Stimulated activated CD8-positive, alpha-beta memory T cell treated with anti-CD3 and anti-CD28 coated beads, Interleukin-7, amount 100 ng/mL, for 24 hours (primary cell): ENCODE measurements at regions not wholly inside any gene's neighbourhood (a gene's known extent, or its start where the extent isn't known, plus 50 kb on each side); places are given as distances from the start of the nearest gene placed in this dataset.

ENCODE experiments used
- DNase-seq: peaks from one replicate; pipeline ENCODE4 v3.0.0-alpha.2; 2020; ENCODE audit warnings: low read depth

DNA sequence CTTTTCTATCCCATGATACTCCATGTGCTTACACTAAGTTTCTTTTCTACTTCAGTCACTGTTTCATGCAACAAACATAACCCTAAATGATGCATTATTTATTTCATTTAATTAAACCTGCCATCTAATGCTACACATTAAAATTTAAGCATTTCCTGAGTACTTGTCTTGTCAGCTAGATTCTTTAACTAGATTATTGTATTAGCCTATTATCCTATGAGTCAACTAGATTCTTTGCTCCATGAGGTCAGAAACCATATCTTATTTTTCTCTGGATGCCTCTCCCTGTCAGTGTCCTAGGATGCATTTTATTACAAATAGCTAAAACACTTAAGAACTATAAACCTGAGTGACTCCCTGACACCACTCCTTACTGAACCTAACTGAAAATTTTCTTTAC lies 652.4 kb downstream of the SLC4A3 start:
- DNase-seq, result no peak

DNA sequence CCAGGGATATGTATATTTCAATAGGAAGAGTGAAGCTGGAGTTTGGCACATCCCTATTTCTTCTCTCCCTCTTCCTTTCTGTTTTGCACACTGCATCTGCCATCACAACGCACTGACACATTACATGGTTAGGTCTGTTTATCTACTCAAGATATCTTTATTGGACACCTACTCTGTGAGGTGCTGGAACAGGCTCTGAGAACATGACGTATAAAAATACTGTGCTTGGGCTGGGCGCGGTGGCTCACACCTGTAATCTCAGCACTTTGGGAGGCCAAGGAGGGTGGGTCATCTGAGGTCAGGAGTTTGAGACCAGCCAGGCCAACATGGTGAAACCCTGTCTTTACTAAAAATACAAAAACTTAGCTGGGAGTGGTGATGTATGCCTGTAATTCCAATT lies 653.3 kb downstream of the SLC4A3 start:
- no peak for DNase-seq

GRCh38 chr2:220281771-220282170 lies 654.3 kb downstream of the SLC4A3 start:
- no peak for DNase-seq

DNA sequence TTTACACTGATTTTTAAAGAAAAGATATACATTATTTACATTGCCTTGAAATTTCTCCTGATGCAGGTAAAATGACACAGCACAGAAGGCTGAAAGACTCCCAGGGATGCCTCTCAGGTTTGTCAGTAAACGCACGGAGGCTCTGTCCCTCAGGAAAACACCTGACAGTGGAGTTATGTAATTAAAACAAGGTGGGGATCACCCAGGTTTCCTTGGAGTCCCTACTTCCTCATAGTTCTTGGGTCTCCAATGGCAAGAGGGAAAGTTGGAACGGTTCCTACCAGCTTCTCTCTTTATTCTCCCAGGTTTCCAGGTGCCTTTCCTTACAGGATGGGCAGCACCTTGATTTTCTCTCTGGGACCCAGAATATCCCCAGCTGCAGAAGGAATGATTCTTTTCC lies 654.8 kb downstream of the SLC4A3 start:
- no peak for DNase-seq

- no peak for DNase-seq
Measured at GRCh38 chr2:220293966-220294365, 666.5 kb downstream of the SLC4A3 start.

GRCh38 chr2:220296174-220296573 lies 668.7 kb downstream of the SLC4A3 start:
- no peak for DNase-seq

DNA sequence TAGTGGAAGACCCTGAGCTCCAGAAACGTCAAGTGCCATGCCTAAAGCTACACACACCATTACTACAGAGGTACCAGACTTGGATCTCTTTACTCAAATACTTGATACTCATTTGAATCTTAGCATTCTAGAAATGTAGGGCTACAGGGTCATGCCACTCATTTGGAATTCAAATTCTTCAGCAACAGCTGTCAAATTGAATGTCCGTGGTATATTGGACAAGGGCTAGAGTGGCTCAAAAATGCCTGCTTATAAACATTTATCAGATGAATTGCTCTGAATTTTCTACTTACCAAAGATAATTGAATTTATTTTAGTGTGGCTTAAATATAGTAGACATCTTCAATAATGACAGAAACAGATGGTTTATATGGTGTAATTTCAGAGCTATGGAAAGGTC lies 669.7 kb downstream of the SLC4A3 start:
- no peak for DNase-seq

DNA sequence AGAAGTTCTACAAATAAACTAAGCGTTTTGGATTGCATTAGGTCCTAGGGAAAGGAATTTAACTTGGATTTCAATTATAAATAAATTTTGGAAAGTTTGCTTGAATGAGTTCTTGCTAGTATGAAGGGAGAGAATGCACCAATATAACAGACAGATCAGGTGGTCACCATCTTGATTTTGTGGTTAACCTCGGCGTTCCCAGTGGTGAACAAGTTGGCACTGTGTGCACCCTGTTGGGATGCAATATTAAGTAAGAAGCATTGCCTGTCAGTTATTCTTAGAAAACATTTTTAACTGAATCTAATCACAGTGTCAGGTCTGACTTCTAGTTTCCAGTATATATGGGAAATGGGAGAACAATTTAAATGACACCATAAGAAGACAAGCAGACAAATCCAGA lies 673.4 kb downstream of the SLC4A3 start:
- no peak for DNase-seq

GRCh38 chr2:220302756-220303155 lies 675.3 kb downstream of the SLC4A3 start:
- no peak for DNase-seq

DNA sequence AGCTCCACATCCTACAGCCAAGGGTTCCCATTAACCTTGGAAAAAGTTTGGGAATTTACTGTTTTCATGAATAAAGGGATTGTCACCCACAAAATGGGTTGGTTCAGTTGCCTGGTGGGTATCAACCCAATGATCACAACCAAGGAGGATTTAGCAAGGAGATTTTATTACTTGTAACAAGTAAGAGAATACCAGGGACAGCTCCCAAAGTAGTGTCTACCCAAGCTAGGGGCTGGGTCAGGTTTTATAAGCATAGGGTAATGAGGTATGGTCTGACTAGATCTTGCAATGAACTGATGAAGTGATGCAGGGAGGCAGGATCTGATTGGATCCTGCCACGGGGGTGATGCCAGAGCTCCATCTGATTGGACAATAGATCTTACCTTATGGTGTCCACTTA lies 681.8 kb downstream of the SLC4A3 start:
- DNase-seq, result no peak

DNA sequence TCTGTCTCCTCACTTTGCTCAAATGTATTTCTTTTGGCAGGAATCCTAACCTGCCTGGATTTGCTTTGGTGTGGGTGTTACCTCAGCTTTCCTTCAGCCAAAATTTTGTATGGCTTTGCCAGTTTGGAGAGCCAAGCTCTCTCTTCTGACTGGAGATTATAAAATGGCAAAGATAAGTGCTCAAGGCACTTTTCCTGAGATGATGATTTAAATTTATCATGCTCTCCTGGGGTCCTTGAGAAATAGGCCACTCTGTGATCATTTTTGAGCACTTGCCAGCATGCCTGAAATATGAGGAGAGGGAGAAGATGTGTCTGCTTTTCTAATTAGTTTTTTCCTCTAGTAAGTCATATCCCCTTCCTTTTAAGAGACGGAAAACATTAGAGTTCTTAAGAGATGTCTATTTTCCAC lies 683.0 kb downstream of the SLC4A3 start:
- no peak for DNase-seq

- DNase-seq, result no peak
Measured at GRCh38 chr2:220315098-220315823, 687.8 kb downstream of the SLC4A3 start.

DNA sequence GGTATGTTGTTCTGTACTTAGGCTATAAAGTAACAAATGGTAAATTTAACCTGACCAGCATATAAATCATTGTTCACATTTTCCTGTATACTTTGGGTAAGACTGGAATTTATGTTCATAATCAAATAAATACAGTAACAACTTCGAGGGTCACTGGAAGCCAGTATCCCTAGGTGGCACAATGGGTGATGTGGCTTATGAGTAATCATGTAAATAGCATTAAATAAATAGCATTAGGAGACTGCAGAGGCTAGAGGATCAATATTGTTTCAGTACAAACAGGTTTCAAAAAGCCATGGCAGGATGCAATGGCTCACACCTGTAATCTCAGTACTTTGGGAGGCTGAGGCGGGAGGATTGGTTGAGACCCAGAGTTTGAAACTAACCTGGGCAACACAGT lies 690.6 kb downstream of the SLC4A3 start:
- no peak for DNase-seq

- no peak for DNase-seq
Measured at GRCh38 chr2:220318508-220318907, 691.1 kb downstream of the SLC4A3 start.

GRCh38 chr2:220320326-220320725 lies 692.9 kb downstream of the SLC4A3 start:
- DNase-seq, result no peak

DNA sequence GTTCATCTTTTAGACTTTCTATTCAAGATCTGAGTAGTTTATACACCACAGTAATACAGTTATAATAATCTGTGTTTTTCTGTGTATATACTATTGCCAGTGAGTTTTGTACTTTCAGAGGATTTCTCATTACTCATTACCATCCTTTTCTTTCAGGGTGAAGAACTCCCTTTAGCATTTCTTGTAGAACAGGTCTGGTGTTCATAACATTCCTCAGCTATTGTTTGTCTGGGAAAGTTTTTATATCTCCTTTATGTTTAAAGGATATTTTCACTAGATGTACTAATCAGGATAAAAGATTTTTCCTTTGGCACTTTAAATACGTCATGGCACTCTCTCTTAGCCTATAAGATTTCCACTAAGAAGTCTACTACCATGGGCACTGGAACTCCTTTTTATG lies 705.5 kb downstream of the SLC4A3 start:
- DNase-seq, result no peak

GRCh38 chr2:220334210-220334609 lies 706.8 kb downstream of the SLC4A3 start:
- no peak for DNase-seq

- no peak for DNase-seq
Measured at GRCh38 chr2:220334871-220335590, 707.6 kb downstream of the SLC4A3 start.

- DNase-seq, result no peak
Measured at GRCh38 chr2:220335591-220335915, 708.1 kb downstream of the SLC4A3 start.

DNA sequence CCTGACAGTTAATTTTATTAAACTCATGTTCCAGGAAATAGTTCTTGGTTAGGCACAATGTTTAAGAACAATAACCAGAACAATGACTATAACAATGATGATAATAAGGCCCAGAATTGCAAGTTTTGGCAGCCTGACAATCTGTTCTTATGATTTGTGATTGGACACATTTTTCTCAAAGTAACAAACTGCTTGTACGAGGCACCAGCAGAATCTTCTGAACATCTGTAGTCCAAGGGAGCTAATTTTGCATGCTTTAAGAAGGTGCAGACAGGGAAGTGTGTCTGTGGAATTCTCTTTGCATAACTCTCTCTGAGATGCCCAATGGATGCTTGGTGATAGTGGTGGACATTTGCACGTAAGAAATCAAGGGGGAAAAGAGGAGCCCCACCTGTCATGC lies 709.3 kb downstream of the SLC4A3 start:
- no peak for DNase-seq

DNA sequence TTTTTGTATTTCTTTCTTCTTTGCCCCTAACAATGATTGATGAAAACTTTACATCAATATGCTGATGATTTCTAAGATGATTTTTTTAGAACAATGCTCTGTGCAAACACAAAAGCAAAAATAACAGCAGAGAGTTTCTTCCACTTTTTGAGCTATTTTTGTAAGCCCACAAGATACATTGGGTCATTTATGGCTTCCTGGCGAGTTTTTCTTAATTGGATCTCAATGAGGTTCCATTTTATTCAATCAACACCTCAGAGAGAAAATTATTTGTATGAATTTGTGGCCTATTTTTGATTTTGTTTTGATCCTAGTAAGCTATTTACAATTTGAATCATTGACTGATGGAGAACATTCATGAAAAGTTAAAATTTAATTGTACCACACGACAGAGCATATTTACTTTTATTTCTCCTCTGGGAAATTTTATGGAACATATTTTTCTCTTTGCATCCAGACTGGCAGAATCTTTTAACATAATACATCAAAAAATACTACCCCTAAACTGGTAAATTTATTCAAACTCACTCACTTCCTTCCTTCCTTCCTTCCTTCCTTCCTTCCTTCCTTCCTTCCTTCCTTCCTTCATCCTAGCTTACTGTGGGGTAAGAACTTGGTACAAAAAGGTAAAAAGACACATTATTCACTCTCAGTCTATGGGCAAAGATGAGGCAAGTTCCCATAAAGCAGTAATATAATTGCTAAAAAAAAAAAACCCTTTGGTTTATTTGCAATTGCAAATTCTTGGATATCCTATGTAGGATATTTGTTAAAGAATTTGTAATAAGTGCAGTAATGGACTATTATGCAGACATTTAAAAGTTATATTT lies 710.4 kb downstream of the SLC4A3 start:
- no peak for DNase-seq

DNA sequence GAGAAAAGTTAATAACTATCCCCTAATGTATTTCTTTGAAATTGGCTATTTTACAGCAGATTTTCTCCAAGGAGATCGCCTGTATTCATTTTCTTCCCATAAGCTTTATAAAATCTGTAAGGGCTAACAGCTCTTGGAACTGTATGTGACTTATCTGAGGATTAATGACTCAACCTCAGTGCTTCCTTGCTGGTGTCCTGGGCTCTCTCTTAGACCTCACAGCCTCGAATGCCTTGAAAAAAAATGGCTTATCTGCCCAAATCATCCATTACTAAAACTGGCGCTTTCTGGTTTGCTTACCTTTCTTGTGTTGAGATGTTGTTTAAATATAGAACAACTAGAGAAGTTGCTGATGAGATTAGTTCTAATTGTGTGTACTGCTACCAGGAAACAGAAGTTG lies 713.6 kb downstream of the SLC4A3 start:
- DNase-seq, result no peak

DNA sequence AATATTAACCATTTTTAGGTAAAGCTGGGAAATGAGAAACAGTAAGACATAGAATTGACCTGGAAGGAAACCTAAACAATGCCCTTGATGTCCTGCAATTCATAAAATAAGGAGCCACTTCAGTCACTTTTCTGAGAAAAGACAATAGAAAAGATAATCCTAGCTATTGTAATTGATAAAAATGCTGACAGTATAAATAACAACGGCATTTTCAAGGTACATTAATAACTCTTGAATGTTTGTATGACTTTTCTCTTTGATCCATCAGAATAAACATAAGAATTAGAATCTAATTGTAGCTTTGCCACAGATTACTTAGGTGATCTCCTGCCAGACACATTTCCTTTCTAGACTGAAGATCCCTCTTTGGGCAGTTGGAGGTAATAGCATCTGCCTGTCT lies 719.5 kb downstream of the SLC4A3 start:
- DNase-seq, result no peak
